ENCODE measurements at regions not wholly inside any gene's neighbourhood (a gene's known extent, or its start where the extent isn't known, plus 50 kb on each side); places are given as distances from the start of the nearest gene placed in this dataset.

- no peak overlapping the region for H3K4me3 ChIP-seq (ENCODE audit: control insufficient read depth, low read depth, low read length)
- no peak for TF ChIP-seq CTCF (conservative IDR thresholded peaks at IDR 0.05; ENCODE audit: control insufficient read depth, insufficient read depth, low read depth, low read length)
- DNase-seq (ENCODE audit: low read depth) = peak; percentile 68
Observed at GRCh38 chr11:80899381-80899780, 1458.6 kb upstream of the TENM4 start.

GRCh38 chr11:80898910-80899309, 1458.1 kb upstream of the TENM4 start:
- no peak for TF ChIP-seq CTCF (conservative IDR thresholded peaks at IDR 0.05; ENCODE audit: control insufficient read depth, insufficient read depth, low read depth, low read length)
- no peak for DNase-seq (ENCODE audit: low read depth)
- H3K4me3 ChIP-seq (ENCODE audit: control insufficient read depth, low read depth, low read length) = no peak overlapping the region

GRCh38 chr11:80886684-80887083, 1445.9 kb upstream of the TENM4 start:
- TF ChIP-seq CTCF (conservative IDR thresholded peaks at IDR 0.05; ENCODE audit: control insufficient read depth, insufficient read depth, low read depth, low read length) = no peak
- DNase-seq (ENCODE audit: low read depth) = no peak
- no peak overlapping the region for H3K4me3 ChIP-seq (ENCODE audit: control insufficient read depth, low read depth, low read length)

- peak; percentile 34 for DNase-seq (ENCODE audit: low read depth)
- no peak overlapping the region for H3K4me3 ChIP-seq (ENCODE audit: control insufficient read depth, low read depth, low read length)
- TF ChIP-seq CTCF (conservative IDR thresholded peaks at IDR 0.05; ENCODE audit: control insufficient read depth, insufficient read depth, low read depth, low read length) = no peak
Observed at GRCh38 chr11:80873310-80873999, 1432.6 kb upstream of the TENM4 start.

GRCh38 chr11:80872116-80872728, 1431.4 kb upstream of the TENM4 start:
- H3K4me3 ChIP-seq (ENCODE audit: control insufficient read depth, low read depth, low read length) = no peak overlapping the region
- no peak for DNase-seq (ENCODE audit: low read depth)
- TF ChIP-seq CTCF (conservative IDR thresholded peaks at IDR 0.05; ENCODE audit: control insufficient read depth, insufficient read depth, low read depth, low read length) = no peak

- no peak for DNase-seq (ENCODE audit: low read depth)
- no peak for TF ChIP-seq CTCF (conservative IDR thresholded peaks at IDR 0.05; ENCODE audit: control insufficient read depth, insufficient read depth, low read depth, low read length)
- H3K4me3 ChIP-seq (ENCODE audit: control insufficient read depth, low read depth, low read length) = no peak overlapping the region
Observed at GRCh38 chr11:80868831-80869230, 1428.0 kb upstream of the TENM4 start.

All from fibroblast of mammary gland (primary cell).